Neural progenitor cell (in vitro differentiated cells): ENCODE measurements at regions not wholly inside any gene's neighbourhood (a gene's known extent, or its start where the extent isn't known, plus 50 kb on each side); places are given as distances from the start of the nearest gene placed in this dataset.

Source experiments
- DNase-seq: peaks from one replicate; pipeline ENCODE4 v3.0.0-alpha.2; 2016; ENCODE audit warnings: low spot score
- H2AFZ ChIP-seq: fragments of 200-600 bp; sonication (generic); replicated peaks from 2 replicates; pipeline ENCODE4 v1.6.1; 2016; ENCODE audit warnings: antibody characterized with exemption
- H3F3A ChIP-seq: fragments of 200-600 bp; sonication (generic); 2 replicates; pipeline ENCODE4 v1.6.1; 2016; ENCODE audit warnings: antibody characterized with exemption, low read depth
- H3K27ac ChIP-seq: fragments of 200-600 bp; sonication (generic); 2 replicates; pipeline ENCODE4 v1.5.1; 2016; ENCODE audit warnings: mild to moderate bottlenecking
- H3K27me3 ChIP-seq: fragments of 200-600 bp; sonication (generic); 2 replicates; pipeline ENCODE4 v1.6.1; 2016; ENCODE audit warnings: mild to moderate bottlenecking, moderate library complexity
- H3K36me3 ChIP-seq: fragments of 200-600 bp; sonication (generic); 2 replicates; pipeline ENCODE4 v1.5.1; 2016
- H3K4me1 ChIP-seq: fragments of 200-600 bp; sonication (generic); 2 replicates; pipeline ENCODE4 v1.6.1; 2016; ENCODE audit warnings: mixed run types
- H3K4me2 ChIP-seq: fragments of 200-600 bp; sonication (generic); 2 replicates; pipeline ENCODE4 v1.6.1; 2016
- H3K4me3 ChIP-seq: fragments of 200-600 bp; sonication (generic); 2 replicates; pipeline ENCODE4 v1.5.1; 2016
- H3K79me2 ChIP-seq: fragments of 200-600 bp; sonication (generic); 2 replicates; pipeline ENCODE4 v1.6.1; 2016; ENCODE audit warnings: low read depth
- H3K9ac ChIP-seq: fragments of 200-600 bp; sonication (generic); 2 replicates; pipeline ENCODE4 v1.6.1; 2016
- H3K9me3 ChIP-seq: fragments of 200-600 bp; sonication (generic); 2 replicates; pipeline ENCODE4 v1.5.1; 2016; ENCODE audit warnings: low read depth
- H4K20me1 ChIP-seq: fragments of 200-600 bp; sonication (generic); 2 replicates; pipeline ENCODE4 v1.6.1; 2016; ENCODE audit warnings: low read depth
- H3K27ac Mint-ChIP-seq: 3 replicates; pipeline ENCODE4 v1.8.0; 2021; ENCODE audit warnings: mixed read lengths
- H3K27me3 Mint-ChIP-seq: 2 replicates; pipeline ENCODE4 v1.8.0; 2022; ENCODE audit warnings: low read depth, mild to moderate bottlenecking, inconsistent platforms, moderate library complexity, mixed read lengths; ENCODE audit not compliant: insufficient read depth
- H3K36me3 Mint-ChIP-seq: 3 replicates; pipeline ENCODE4 v1.8.0; 2021; ENCODE audit warnings: mixed read lengths
- H3K4me1 Mint-ChIP-seq: 3 replicates; pipeline ENCODE4 v1.8.0; 2021; ENCODE audit warnings: mixed read lengths
- H3K4me3 Mint-ChIP-seq: 3 replicates; pipeline ENCODE4 v1.8.0; 2021; ENCODE audit warnings: mild to moderate bottlenecking, moderate library complexity, mixed read lengths
- H3K9me3 Mint-ChIP-seq: 3 replicates; pipeline ENCODE4 v1.8.0; 2020; ENCODE audit warnings: mixed read lengths
- CTCF ChIP-seq: fragments of 200-600 bp; sonication (generic); IDR thresholded peaks from 2 replicates; pipeline ENCODE4 v1.5.1; 2017; ENCODE audit warnings: antibody characterized with exemption, mild to moderate bottlenecking
- EZH2 ChIP-seq: fragments of 200-600 bp; sonication (generic); IDR thresholded peaks from 2 replicates; pipeline ENCODE4 v1.6.1; 2017; ENCODE audit warnings: antibody characterized with exemption, mild to moderate bottlenecking, moderate library complexity
- EZH2phosphoT487 ChIP-seq: fragments of 200-600 bp; sonication (generic); IDR thresholded peaks from 2 replicates; pipeline ENCODE4 v1.6.1; 2017; ENCODE audit warnings: antibody characterized with exemption

GRCh38 chr19:27762933-27763332 lies 1450.0 kb downstream of the UQCRFS1 start:
- Histone ChIP-seq H3K79me2 (no peaks in the 10 kb centered on the region), H3K27ac (no peak overlapping the region), H3K4me1 (no peaks in the 10 kb centered on the region), H4K20me1 (no peaks in the 10 kb centered on the region), H3K4me2 (no peak overlapping the region), H3K9me3 (no peaks in the 10 kb centered on the region), H3K9ac (no peak overlapping the region), H3F3A (no peaks in the 10 kb centered on the region), H3K4me3 (no peak overlapping the region), H3K27me3 (no peaks in the 10 kb centered on the region), H3K36me3 (no peaks in the 10 kb centered on the region), H2AFZ (no peak overlapping the region)
- TF ChIP-seq CTCF (no peak), EZH2 (no peak), EZH2phosphoT487 (no peak)
- Mint-ChIP-seq H3K4me1 (no peaks in the 10 kb centered on the region), H3K27me3 (peaks cover 2% of the 10 kb centered on the region), H3K4me3 (no peak overlapping the region), H3K36me3 (peaks cover 7% of the 10 kb centered on the region), H3K9me3 (peaks cover 64% of the 10 kb centered on the region), H3K27ac (no peak overlapping the region)
- no peak for DNase-seq

DNA sequence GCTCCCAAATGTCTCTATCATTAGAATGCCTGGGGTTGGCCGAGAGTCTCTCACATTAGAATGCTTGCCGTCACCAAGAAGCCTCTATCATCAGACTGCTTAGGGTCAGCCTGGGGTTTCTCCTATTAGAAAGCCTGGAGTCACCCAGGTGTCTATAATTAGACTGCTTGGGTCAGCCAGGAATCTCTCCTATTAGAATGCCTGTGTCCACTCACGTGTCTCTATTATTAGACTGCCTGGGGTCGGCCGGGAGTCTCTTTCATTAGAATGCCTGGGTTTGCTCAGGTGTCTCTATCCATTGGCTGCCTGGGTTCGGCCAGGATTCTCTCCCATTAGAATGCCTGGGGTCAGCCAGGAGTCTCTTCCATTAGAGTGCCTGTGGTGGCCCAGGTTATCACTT lies 1453.1 kb downstream of the UQCRFS1 start:
- Histone ChIP-seq H3K9me3 (no peaks in the 10 kb centered on the region), H3K27me3 (no peaks in the 10 kb centered on the region), H3K4me3 (no peak overlapping the region), H3K27ac (no peak overlapping the region), H3K4me2 (no peak overlapping the region), H3K9ac (no peak overlapping the region), H3K79me2 (no peaks in the 10 kb centered on the region), H3K4me1 (no peaks in the 10 kb centered on the region), H3F3A (no peaks in the 10 kb centered on the region), H2AFZ (no peak overlapping the region), H4K20me1 (no peaks in the 10 kb centered on the region), H3K36me3 (no peaks in the 10 kb centered on the region)
- DNase-seq: no peak
- no peak overlapping the region for H3K4me3 Mint-ChIP-seq
- peaks cover 40% of the 10 kb centered on the region for H3K9me3 Mint-ChIP-seq
- peaks cover 4% of the 10 kb centered on the region for H3K27me3 Mint-ChIP-seq
- H3K27ac Mint-ChIP-seq: no peak overlapping the region
- peaks cover 7% of the 10 kb centered on the region for H3K36me3 Mint-ChIP-seq
- TF ChIP-seq CTCF (no peak), EZH2 (no peak), EZH2phosphoT487 (no peak)
- H3K4me1 Mint-ChIP-seq: no peaks in the 10 kb centered on the region

GRCh38 chr19:27758626-27759505 lies 1454.1 kb downstream of the UQCRFS1 start:
- H3K27ac Mint-ChIP-seq: no peak overlapping the region
- Histone ChIP-seq H4K20me1 (no peaks in the 10 kb centered on the region), H3K4me1 (no peaks in the 10 kb centered on the region), H3K27ac (no peak overlapping the region), H3K4me2 (no peak overlapping the region), H3K79me2 (no peaks in the 10 kb centered on the region), H3K36me3 (no peaks in the 10 kb centered on the region), H3K27me3 (no peaks in the 10 kb centered on the region), H3K4me3 (no peak overlapping the region), H3K9me3 (no peaks in the 10 kb centered on the region), H3F3A (no peaks in the 10 kb centered on the region), H3K9ac (no peak overlapping the region), H2AFZ (no peak overlapping the region)
- H3K4me3 Mint-ChIP-seq: no peak overlapping the region
- H3K36me3 Mint-ChIP-seq: peaks cover 7% of the 10 kb centered on the region
- H3K27me3 Mint-ChIP-seq: peaks cover 4% of the 10 kb centered on the region
- peaks cover 31% of the 10 kb centered on the region for H3K9me3 Mint-ChIP-seq
- no peak for DNase-seq
- H3K4me1 Mint-ChIP-seq: no peaks in the 10 kb centered on the region
- no peak for TF ChIP-seq EZH2phosphoT487
- TF ChIP-seq EZH2: no peak
- no peak for TF ChIP-seq CTCF
